GM12878 (cell line): ENCODE measurements at regions not wholly inside any gene's neighbourhood (a gene's known extent, or its start where the extent isn't known, plus 50 kb on each side); places are given as distances from the start of the nearest gene placed in this dataset.

ENCODE experiments used
- ATAC-seq: fragments of 200-7000 bp; cut with Tn5 transposase; 3 replicates; pipeline ENCODE4 v1.9.1; 2020; ENCODE audit warnings: mild to moderate bottlenecking, moderate library complexity
- BruUV-seq: library from RNA; stranded (reverse); fragments of 400-500 nt; replicated peaks from 2 replicates; lab custom pipeline; 2021; lab: Mats Ljungman, UMichigan
- CTCF ChIA-PET: fragments of 300-600 bp; sonication (Branson Sonifier 250); formaldehyde crosslinking; extraction: SDS; loops from one replicate; lab custom pipeline; 2021; ENCODE audit warnings: inconsistent platforms; lab: Yijun Ruan, JAX
- POLR2A ChIA-PET: fragments of 350-600 bp; formaldehyde crosslinking; extraction: SDS; loops from one replicate; lab custom pipeline; 2021; ENCODE audit warnings: inconsistent platforms; lab: Charles Lee
- RAD21 ChIA-PET: fragments of 300-600 bp; sonication (Branson Sonifier 250); formaldehyde crosslinking; loops from one replicate; lab custom pipeline; 2023; ENCODE audit warnings: antibody characterized with exemption; ENCODE audit not compliant: unreplicated experiment; lab: Charles Lee
- SMC1A ChIA-PET: fragments of 300-600 bp; sonication (Branson Sonifier 250); formaldehyde crosslinking; loops from one replicate; lab custom pipeline; 2023; ENCODE audit not compliant: unreplicated experiment, uncharacterized antibody; lab: Charles Lee
- DNase-seq: peaks from one replicate; pipeline ENCODE4 v3.0.0-alpha.2; 2011; ENCODE audit warnings: low read depth, low spot score
- FAIRE-seq: peaks from 3 replicates; lab custom pipeline; 2011; peaks lifted over from hg19 to GRCh38; lab: Jason Lieb, UNC
- H2AFZ ChIP-seq: 2 replicates; pipeline ENCODE4 v1.6.0; 2011; ENCODE audit warnings: low read depth, low read length, control low read depth; ENCODE audit not compliant: control insufficient read depth
- H3K27ac ChIP-seq: 2 replicates; pipeline ENCODE4 v1.5.1; 2011; ENCODE audit warnings: control low read depth; ENCODE audit not compliant: control insufficient read depth, insufficient read depth
- H3K27me3 ChIP-seq, 2 experiments: replicated peaks in 1 of 2; 2 replicates each; pipeline versions ENCODE4 v1.6.0 to v1.6.1; 2011; ENCODE audit warnings: low read length in 1 of 2; ENCODE audit not compliant: control insufficient read depth in 2 of 2, insufficient read depth in 2 of 2
- H3K36me3 ChIP-seq, 2 experiments: 2 replicates each; pipeline ENCODE4 v1.5.1; 2011; ENCODE audit warnings: low read length in 1 of 2; ENCODE audit not compliant: control insufficient read depth in 2 of 2, insufficient read depth in 2 of 2
- H3K4me1 ChIP-seq: 2 replicates; pipeline ENCODE4 v1.6.1; 2011; ENCODE audit warnings: mild to moderate bottlenecking, low read length, moderate library complexity, mixed read lengths; ENCODE audit not compliant: control insufficient read depth, insufficient read depth
- H3K4me2 ChIP-seq: 2 replicates; pipeline ENCODE4 v1.6.0; 2011; ENCODE audit warnings: control low read depth; ENCODE audit not compliant: control insufficient read depth, insufficient read depth
- H3K4me3 ChIP-seq: fragments of 200-600 bp; sonication (generic); 2 replicates; pipeline ENCODE4 v1.5.1; 2016
- H3K79me2 ChIP-seq: 2 replicates; pipeline ENCODE4 v1.6.0; 2011; ENCODE audit warnings: low read length; ENCODE audit not compliant: control insufficient read depth, insufficient read depth
- H3K9ac ChIP-seq: 2 replicates; pipeline ENCODE4 v1.8.0; 2011; ENCODE audit warnings: low read length, control low read depth, mixed read lengths; ENCODE audit not compliant: control insufficient read depth, insufficient read depth
- H3K9me3 ChIP-seq: replicated peaks from 3 replicates; pipeline ENCODE4 v1.5.1; 2011; ENCODE audit warnings: mild to moderate bottlenecking, low read length; ENCODE audit not compliant: control insufficient read depth, insufficient read depth
- H4K20me1 ChIP-seq: 2 replicates; pipeline ENCODE4 v1.6.0; 2011; ENCODE audit not compliant: control insufficient read depth, insufficient read depth
- ASH2L ChIP-seq: fragments of 300-600, 200-600 bp; sonication (generic); IDR thresholded peaks from 2 replicates; pipeline ENCODE4 v1.6.1; 2017; ENCODE audit warnings: low read depth, mild to moderate bottlenecking, borderline replicate concordance
- BCL11A ChIP-seq: IDR thresholded peaks from 2 replicates; pipeline ENCODE4 v1.6.1; 2011; ENCODE audit warnings: low read depth, low read length
- CHD2 ChIP-seq: IDR thresholded peaks from 2 replicates; pipeline ENCODE4 v1.6.1; 2011; ENCODE audit warnings: low read depth, low read length, improper control_type of control experiment, borderline replicate concordance
- ETV6 ChIP-seq, 2 experiments: fragments of 450-650 bp in 1 of 2; IDR thresholded peaks in 1 of 2; conservative IDR thresholded peaks in 1 of 2; 2 replicates each; pipeline ENCODE4 v1.6.1; 2014; ENCODE audit warnings: antibody characterized with exemption in 1 of 2, borderline replicate concordance in 1 of 2, low read depth in 1 of 2, mild to moderate bottlenecking in 1 of 2, moderate library complexity in 1 of 2
- KLF5 ChIP-seq: fragments of 450-650 bp; IDR thresholded peaks from 2 replicates; pipeline ENCODE4 v1.6.1; 2014; ENCODE audit warnings: mild to moderate bottlenecking; ENCODE audit not compliant: partially characterized antibody
- NR2F1 ChIP-seq: fragments of 450-650 bp; conservative IDR thresholded peaks from 2 replicates; pipeline ENCODE4 v1.6.1; 2017; ENCODE audit warnings: mild to moderate bottlenecking
- PRDM15 ChIP-seq: fragments of 450-650 bp; formaldehyde crosslinking; IDR thresholded peaks from 2 replicates; pipeline ENCODE4 v1.4.0; 2020; ENCODE audit warnings: mild to moderate bottlenecking, moderate library complexity
- RELA ChIP-seq: fragments of 450-650 bp; IDR thresholded peaks from 2 replicates; pipeline ENCODE4 v1.8.0; 2014; ENCODE audit warnings: borderline replicate concordance; ENCODE audit not compliant: partially characterized antibody
- REST ChIP-seq: IDR thresholded peaks from 2 replicates; pipeline ENCODE4 v1.6.1; 2012; ENCODE audit warnings: mild to moderate bottlenecking, low read depth, low read length
- RFX5 ChIP-seq: IDR thresholded peaks from 2 replicates; pipeline ENCODE4 v1.6.1; 2011; ENCODE audit warnings: low read depth, low read length, improper control_type of control experiment
- SREBF2 ChIP-seq: IDR thresholded peaks from 2 replicates; pipeline ENCODE4 v1.6.1; 2012; ENCODE audit warnings: mild to moderate bottlenecking, low read length
- TCF12 ChIP-seq: IDR thresholded peaks from 2 replicates; pipeline ENCODE4 v1.6.1; 2011; ENCODE audit warnings: low read depth, mild to moderate bottlenecking, low read length
- YY1 ChIP-seq: IDR thresholded peaks from 2 replicates; pipeline ENCODE4 v1.6.1; 2011; ENCODE audit warnings: low read depth, mild to moderate bottlenecking, low read length
- ZNF24 ChIP-seq: fragments of 450-650 bp; IDR thresholded peaks from 2 replicates; pipeline ENCODE4 v1.6.1; 2017; ENCODE audit warnings: antibody characterized with exemption, mild to moderate bottlenecking
- WGBS: methylation state at CpG from one replicate; pipeline ENCODE4 v1.1.6; 2016; ENCODE audit warnings: low lambda C conversion rate; ENCODE audit not compliant: insufficient replicate concordance, insufficient coverage; ENCODE audit errors: missing lambda C conversion rate; 5-methylcytosine and 5-hydroxymethylcytosine counted together
- in situ Hi-C: fragments of 300-500 bp; cut with MboI; formaldehyde crosslinking; loops from 9 replicates; pipeline ENCODE4 v1.14.3; 2018; ENCODE audit warnings: mixed read lengths
- intact Hi-C: fragments of 100-400 bp; cut with micrococcal nuclease; formaldehyde crosslinking; loops from one replicate; pipeline ENCODE4 v1.14.2; 2022; ENCODE audit not compliant: unreplicated experiment
- TF ChIP-seq, protein P1 (sequence below): IDR thresholded peaks from 2 replicates; pipeline ENCODE4 v1.6.1; 2012; ENCODE audit warnings: low read length, inconsistent platforms
- TF ChIP-seq, protein P2 (sequence below): fragments of 450-650 bp; IDR thresholded peaks from 2 replicates; pipeline ENCODE4 v1.6.1; 2016; ENCODE audit warnings: mild to moderate bottlenecking

DNA sequence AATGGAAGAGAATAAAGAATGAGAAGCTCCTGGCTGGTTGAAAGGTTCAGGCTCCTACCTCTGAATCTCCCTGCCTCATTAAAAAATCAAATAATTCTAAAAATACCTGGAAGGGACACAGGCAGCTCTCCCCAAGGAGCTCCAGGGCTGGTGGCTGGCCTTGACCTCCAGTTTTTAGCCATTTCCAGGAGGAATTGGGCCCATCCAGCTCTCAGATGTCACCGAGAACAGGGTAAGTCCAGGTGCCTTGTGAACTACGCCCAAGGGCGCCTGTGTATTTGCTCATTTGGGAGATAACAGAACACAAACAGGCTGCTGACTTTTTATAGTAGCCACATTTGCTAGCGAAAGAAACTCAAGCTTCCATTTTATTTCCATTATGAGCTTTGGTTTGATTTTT lies 321.0 kb upstream of the C1orf174 start:
- Histone ChIP-seq H3K27me3 (no peaks in the 10 kb centered on the region), H3K4me3 (no peak overlapping the region), H3K27ac (no peak overlapping the region), H3K79me2 (no peaks in the 10 kb centered on the region), H3K9me3 (no peaks in the 10 kb centered on the region; the same call in 2 of the 3 replicates), H3K36me3 (no peaks in the 10 kb centered on the region), H2AFZ (no peak overlapping the region), H4K20me1 (no peaks in the 10 kb centered on the region), H3K4me1 (no peaks in the 10 kb centered on the region), H3K4me2 (no peak overlapping the region), H3K9ac (no peak overlapping the region)
- RAD21 ChIA-PET: no interaction called here
- 11% methylated on average over 4 of the region's 4 CpGs for WGBS
- ATAC-seq (no peak), FAIRE-seq (no peak), DNase-seq (no peak)
- SMC1A ChIA-PET: no interaction called here
- in situ Hi-C loops (loop anchor here (25.0 kb wide), 1 partner anchor 1534 kb away; no protein-coding TSS in a partner anchor), intact Hi-C loops (no loop called here)
- POLR2A ChIA-PET: no interaction called here
- no TSS peak for BruUV-seq
- CTCF ChIA-PET: interaction anchor here (0.7 kb wide), 1 partner anchor 601 kb away, joined by 3 read pairs; no protein-coding TSS in a partner anchor
- no peak for TF ChIP-seq BCL11A
- no peak for TF ChIP-seq REST
- TF ChIP-seq ASH2L: no peak
- no peak for TF ChIP-seq ETV6 (conservative IDR thresholded peaks at IDR 0.05 in 1 of 2, IDR thresholded peaks at IDR 0.05 in 1 of 2; ENCODE audit: borderline replicate concordance in 1 of 2, low read depth in 1 of 2)
- no peak for TF ChIP-seq PRDM15 (CRISPR knock-in tag)
- no peak for TF ChIP-seq CHD2
- no peak for TF ChIP-seq YY1
- TF ChIP-seq ZNF24: no peak
- TF ChIP-seq, protein P1, sequence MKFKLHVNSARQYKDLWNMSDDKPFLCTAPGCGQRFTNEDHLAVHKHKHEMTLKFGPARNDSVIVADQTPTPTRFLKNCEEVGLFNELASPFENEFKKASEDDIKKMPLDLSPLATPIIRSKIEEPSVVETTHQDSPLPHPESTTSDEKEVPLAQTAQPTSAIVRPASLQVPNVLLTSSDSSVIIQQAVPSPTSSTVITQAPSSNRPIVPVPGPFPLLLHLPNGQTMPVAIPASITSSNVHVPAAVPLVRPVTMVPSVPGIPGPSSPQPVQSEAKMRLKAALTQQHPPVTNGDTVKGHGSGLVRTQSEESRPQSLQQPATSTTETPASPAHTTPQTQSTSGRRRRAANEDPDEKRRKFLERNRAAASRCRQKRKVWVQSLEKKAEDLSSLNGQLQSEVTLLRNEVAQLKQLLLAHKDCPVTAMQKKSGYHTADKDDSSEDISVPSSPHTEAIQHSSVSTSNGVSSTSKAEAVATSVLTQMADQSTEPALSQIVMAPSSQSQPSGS: no peak
- no peak for TF ChIP-seq KLF5
- TF ChIP-seq SREBF2: no peak
- no peak for TF ChIP-seq NR2F1
- TF ChIP-seq TCF12: no peak
- TF ChIP-seq RELA: no peak
- TF ChIP-seq RFX5: no peak
- TF ChIP-seq, protein P2, sequence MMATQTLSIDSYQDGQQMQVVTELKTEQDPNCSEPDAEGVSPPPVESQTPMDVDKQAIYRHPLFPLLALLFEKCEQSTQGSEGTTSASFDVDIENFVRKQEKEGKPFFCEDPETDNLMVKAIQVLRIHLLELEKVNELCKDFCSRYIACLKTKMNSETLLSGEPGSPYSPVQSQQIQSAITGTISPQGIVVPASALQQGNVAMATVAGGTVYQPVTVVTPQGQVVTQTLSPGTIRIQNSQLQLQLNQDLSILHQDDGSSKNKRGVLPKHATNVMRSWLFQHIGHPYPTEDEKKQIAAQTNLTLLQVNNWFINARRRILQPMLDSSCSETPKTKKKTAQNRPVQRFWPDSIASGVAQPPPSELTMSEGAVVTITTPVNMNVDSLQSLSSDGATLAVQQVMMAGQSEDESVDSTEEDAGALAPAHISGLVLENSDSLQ: no peak
